AG04449 (cell line): ENCODE measurements at regions not wholly inside any gene's neighbourhood (a gene's known extent, or its start where the extent isn't known, plus 50 kb on each side); places are given as distances from the start of the nearest gene placed in this dataset.
A peak's percentile ranks its signal among the peaks of the same experiment; 100 is the strongest.

ENCODE experiments used
- CTCF ChIA-PET: fragments of 350-600 bp; formaldehyde crosslinking; extraction: SDS; loops from one replicate; lab custom pipeline; 2021; ENCODE audit warnings: antibody characterized with exemption; lab: Yijun Ruan, JAX
- POLR2A ChIA-PET: fragments of 400-600, 350-600 bp; formaldehyde crosslinking; extraction: SDS; loops from one replicate; lab custom pipeline; 2020; ENCODE audit warnings: antibody characterized with exemption, inconsistent platforms; lab: Yijun Ruan, JAX
- DNase-seq: peaks from one replicate; pipeline ENCODE4 v3.0.0-alpha.2; 2010; ENCODE audit warnings: low read depth, low spot score
- H3K4me3 ChIP-seq: 2 replicates; pipeline ENCODE4 v1.5.1; 2011; ENCODE audit warnings: low read depth, mild to moderate bottlenecking, control low read depth, low read length
- CTCF ChIP-seq: IDR thresholded peaks from one replicate; pipeline ENCODE4 v1.5.1; 2011; ENCODE audit warnings: mild to moderate bottlenecking, moderate library complexity, low read length, control low read depth, inconsistent platforms; ENCODE audit not compliant: insufficient read depth; ENCODE audit errors: missing control alignments

GRCh38 chr18:44135741-44136140, 544.9 kb upstream of the SETBP1 start:
- DNase-seq = no peak
- ChIA-PET POLR2A (no interaction called here), CTCF (no interaction called here)
- H3K4me3 ChIP-seq = no peak overlapping the region
- TF ChIP-seq CTCF = no peak

GRCh38 chr18:44136326-44136725, 544.4 kb upstream of the SETBP1 start:
- CTCF ChIA-PET = no interaction called here
- TF ChIP-seq CTCF = no peak
- no peak overlapping the region for H3K4me3 ChIP-seq
- POLR2A ChIA-PET = no interaction called here
- no peak for DNase-seq

- no peak for DNase-seq
- no peak for TF ChIP-seq CTCF
- ChIA-PET POLR2A (no interaction called here), CTCF (interaction anchor here (1.0 kb wide), 1 partner anchor 13 kb away, joined by 3 read pairs; no protein-coding TSS in a partner anchor)
- no peak overlapping the region for H3K4me3 ChIP-seq
Measured at GRCh38 chr18:44143072-44143471, 537.6 kb upstream of the SETBP1 start.

DNA sequence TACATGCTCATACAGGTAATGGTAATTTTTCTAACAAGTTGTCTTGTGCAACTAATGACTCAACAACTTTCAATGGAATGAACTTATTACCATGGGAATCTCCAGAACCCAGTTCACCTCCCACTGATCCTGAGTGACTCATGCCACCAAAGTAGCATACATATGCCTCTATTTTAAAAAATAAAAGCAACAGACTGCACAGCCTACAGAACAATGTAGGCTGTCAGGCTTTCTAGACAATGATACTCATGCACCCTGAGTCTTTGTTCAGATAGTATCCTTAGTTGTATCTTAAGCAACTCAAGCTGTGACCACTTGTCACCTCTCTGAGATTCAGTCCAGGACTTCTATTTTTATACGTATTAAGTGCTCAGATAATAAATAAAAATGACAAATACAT, 531.0 kb upstream of the SETBP1 start:
- no peak for TF ChIP-seq CTCF
- POLR2A ChIA-PET = no interaction called here
- CTCF ChIA-PET = no interaction called here
- DNase-seq = peak; percentile 4
- H3K4me3 ChIP-seq = no peak overlapping the region

- ChIA-PET CTCF (no interaction called here), POLR2A (no interaction called here)
- TF ChIP-seq CTCF = no peak
- DNase-seq = no peak
- no peak overlapping the region for H3K4me3 ChIP-seq
Measured at GRCh38 chr18:44153981-44154380, 526.7 kb upstream of the SETBP1 start.

DNA sequence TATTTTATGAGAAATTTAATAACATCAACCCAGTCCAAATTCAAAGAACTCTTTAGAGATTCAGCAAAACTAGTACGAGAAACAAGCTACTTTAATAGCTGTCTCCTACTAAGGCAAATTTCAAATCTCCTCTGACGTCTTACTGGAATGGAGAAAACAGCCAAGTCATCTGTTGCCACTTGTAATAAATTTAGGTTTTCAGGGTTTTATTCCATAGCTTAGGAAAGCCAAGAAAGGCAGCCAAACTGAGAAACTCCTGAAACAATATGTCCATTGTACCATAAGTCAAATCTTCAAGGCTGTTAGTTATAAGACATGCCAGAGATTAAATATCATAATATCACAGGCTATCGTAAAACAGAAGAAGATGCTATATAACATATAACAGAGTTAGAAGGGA, 524.6 kb upstream of the SETBP1 start:
- ChIA-PET CTCF (no interaction called here), POLR2A (no interaction called here)
- no peak for TF ChIP-seq CTCF
- DNase-seq = no peak
- no peak overlapping the region for H3K4me3 ChIP-seq
